HEK293T (cell line): ENCODE measurements at regions not wholly inside any gene's neighbourhood (a gene's known extent, or its start where the extent isn't known, plus 50 kb on each side); places are given as distances from the start of the nearest gene placed in this dataset.
"Not testable (repeated sequence)": the region's sequence is repeated elsewhere in the genome, so short reads cannot be mapped to it uniquely, and the experiment has no call there.

ENCODE experiments used
- CTCF ChIA-PET: fragments of 350-600 bp; formaldehyde crosslinking; extraction: SDS; loops from one replicate; lab custom pipeline; 2021; ENCODE audit warnings: antibody characterized with exemption, inconsistent platforms; lab: Yijun Ruan, JAX
- POLR2A ChIA-PET: fragments of 350-600 bp; formaldehyde crosslinking; extraction: SDS; loops from one replicate; lab custom pipeline; 2020; ENCODE audit warnings: antibody characterized with exemption, inconsistent platforms; lab: Yijun Ruan, JAX
- DNase-seq: peaks from one replicate; pipeline ENCODE4 v3.0.0; 2012; ENCODE audit warnings: mixed read lengths; ENCODE audit errors: extremely low spot score
- ARNT ChIP-seq: fragments of 450-650 bp; IDR thresholded peaks from 2 replicates; pipeline ENCODE4 v1.6.1; 2017; ENCODE audit warnings: mild to moderate bottlenecking
- BHLHE40 ChIP-seq: fragments of 450-650 bp; IDR thresholded peaks from 2 replicates; pipeline ENCODE4 v1.6.1; 2016; ENCODE audit warnings: mild to moderate bottlenecking, moderate library complexity, borderline replicate concordance
- CTBP1 ChIP-seq: fragments of 450-650 bp; IDR thresholded peaks from 2 replicates; pipeline ENCODE4 v1.6.1; 2016; ENCODE audit warnings: borderline replicate concordance
- ELF4 ChIP-seq: fragments of 450-650 bp; IDR thresholded peaks from 2 replicates; pipeline ENCODE4 v1.6.1; 2017; ENCODE audit warnings: antibody characterized with exemption
- FOXA1 ChIP-seq: fragments of 450-650 bp; IDR thresholded peaks from 2 replicates; pipeline ENCODE4 v1.6.1; 2016; ENCODE audit warnings: mild to moderate bottlenecking
- FOXK2 ChIP-seq: fragments of 450-650 bp; IDR thresholded peaks from 2 replicates; pipeline ENCODE4 v1.6.1; 2016; ENCODE audit warnings: mild to moderate bottlenecking
- FOXM1 ChIP-seq: fragments of 450-650 bp; IDR thresholded peaks from 2 replicates; pipeline ENCODE4 v1.6.1; 2017; ENCODE audit warnings: mild to moderate bottlenecking, borderline replicate concordance
- HDGF ChIP-seq: fragments of 450-650 bp; IDR thresholded peaks from 2 replicates; pipeline ENCODE4 v1.6.1; 2017; ENCODE audit warnings: antibody characterized with exemption, borderline replicate concordance
- L3MBTL2 ChIP-seq: fragments of 450-650 bp; conservative IDR thresholded peaks from 2 replicates; pipeline ENCODE4 v1.6.1; 2016; ENCODE audit warnings: mild to moderate bottlenecking
- LEF1 ChIP-seq: fragments of 450-650 bp; IDR thresholded peaks from 2 replicates; pipeline ENCODE4 v1.6.1; 2017; ENCODE audit warnings: mild to moderate bottlenecking, borderline replicate concordance
- NFRKB ChIP-seq: fragments of 450-650 bp; IDR thresholded peaks from 2 replicates; pipeline ENCODE4 v1.6.1; 2016; ENCODE audit warnings: mild to moderate bottlenecking, moderate library complexity
- PKNOX1 ChIP-seq: fragments of 450-650 bp; IDR thresholded peaks from 2 replicates; pipeline ENCODE4 v1.6.1; 2016
- SP1 ChIP-seq: fragments of 450-650 bp; IDR thresholded peaks from 2 replicates; pipeline ENCODE4 v1.6.1; 2017
- SUZ12 ChIP-seq: fragments of 450-650 bp; IDR thresholded peaks from 2 replicates; pipeline ENCODE4 v1.6.1; 2016; ENCODE audit warnings: mild to moderate bottlenecking
- TARDBP ChIP-seq: fragments of 450-650 bp; IDR thresholded peaks from 2 replicates; pipeline ENCODE4 v1.6.1; 2016
- ZNF384 ChIP-seq: fragments of 450-650 bp; IDR thresholded peaks from 2 replicates; pipeline ENCODE4 v1.6.1; 2016

- DNase-seq: no peak
- ChIA-PET CTCF (no interaction called here), POLR2A (no interaction called here)
- TF ChIP-seq SP1: no peak
- TF ChIP-seq TARDBP: no peak
- no peak for TF ChIP-seq CTBP1
Measured at GRCh38 chr6:106782536-106783285, 153.3 kb downstream of the QRSL1 start.

GRCh38 chr6:106779552-106779951 lies 150.2 kb downstream of the QRSL1 start:
- DNase-seq, POLR2A ChIA-PET, CTCF ChIA-PET: not testable (repeated sequence)

- ChIA-PET POLR2A (no interaction called here), CTCF (no interaction called here)
- DNase-seq: no peak
- no peak for TF ChIP-seq ELF4
- no peak for TF ChIP-seq LEF1
- TF ChIP-seq TARDBP: no peak
- no peak for TF ChIP-seq FOXA1
- no peak for TF ChIP-seq PKNOX1
Measured at GRCh38 chr6:106778943-106779342, 149.6 kb downstream of the QRSL1 start.

- TF ChIP-seq NFRKB (no peak), FOXK2 (no peak), ZNF384 (no peak), SUZ12 (no peak), TARDBP (no peak), ELF4 (no peak), PKNOX1 (no peak), LEF1 (no peak), ARNT (no peak), L3MBTL2 (no peak), CTBP1 (no peak), BHLHE40 (no peak), FOXM1 (no peak), FOXA1 (no peak), HDGF (no peak), SP1 (no peak)
- POLR2A ChIA-PET: no interaction called here
- DNase-seq: no peak
- CTCF ChIA-PET: no interaction called here
Measured at GRCh38 chr6:106773996-106774629, 144.7 kb downstream of the QRSL1 start.

GRCh38 chr6:106773522-106773921 lies 144.1 kb downstream of the QRSL1 start:
- ChIA-PET CTCF (no interaction called here), POLR2A (no interaction called here)
- no peak for TF ChIP-seq L3MBTL2
- TF ChIP-seq FOXM1: no peak
- no peak for TF ChIP-seq SP1
- TF ChIP-seq CTBP1: no peak
- TF ChIP-seq ELF4: no peak
- no peak for TF ChIP-seq ARNT
- TF ChIP-seq PKNOX1: no peak
- TF ChIP-seq ZNF384: no peak
- TF ChIP-seq FOXA1: no peak
- TF ChIP-seq HDGF: no peak
- TF ChIP-seq TARDBP: no peak
- no peak for TF ChIP-seq BHLHE40
- TF ChIP-seq SUZ12: no peak
- TF ChIP-seq FOXK2: no peak
- no peak for TF ChIP-seq NFRKB
- TF ChIP-seq LEF1: no peak
- DNase-seq: no peak

- CTCF ChIA-PET: no interaction called here
- DNase-seq: no peak
Measured at GRCh38 chr6:106772270-106773142, 143.1 kb downstream of the QRSL1 start.

More at GRCh38 chr6:106772270-106773142, 143.1 kb downstream of the QRSL1 start:
- POLR2A ChIA-PET: no interaction called here
- no peak for TF ChIP-seq CTBP1
- TF ChIP-seq NFRKB: no peak
- TF ChIP-seq BHLHE40: no peak
- TF ChIP-seq ELF4: no peak
- no peak for TF ChIP-seq FOXA1
- TF ChIP-seq TARDBP: no peak
- TF ChIP-seq FOXM1: no peak
- no peak for TF ChIP-seq ZNF384
- no peak for TF ChIP-seq PKNOX1
- no peak for TF ChIP-seq HDGF
- TF ChIP-seq FOXK2: no peak
- TF ChIP-seq ARNT: no peak
- TF ChIP-seq L3MBTL2: no peak
